NCI-H2227 (cell line): ENCODE measurements at regions not wholly inside any gene's neighbourhood (a gene's known extent, or its start where the extent isn't known, plus 50 kb on each side); places are given as distances from the start of the nearest gene placed in this dataset.

Experiments
- DNase-seq: peaks from one replicate; lab custom pipeline; 2025; ENCODE audit not compliant: unreplicated experiment; lab: John Stamatoyannopoulos, UW

DNA sequence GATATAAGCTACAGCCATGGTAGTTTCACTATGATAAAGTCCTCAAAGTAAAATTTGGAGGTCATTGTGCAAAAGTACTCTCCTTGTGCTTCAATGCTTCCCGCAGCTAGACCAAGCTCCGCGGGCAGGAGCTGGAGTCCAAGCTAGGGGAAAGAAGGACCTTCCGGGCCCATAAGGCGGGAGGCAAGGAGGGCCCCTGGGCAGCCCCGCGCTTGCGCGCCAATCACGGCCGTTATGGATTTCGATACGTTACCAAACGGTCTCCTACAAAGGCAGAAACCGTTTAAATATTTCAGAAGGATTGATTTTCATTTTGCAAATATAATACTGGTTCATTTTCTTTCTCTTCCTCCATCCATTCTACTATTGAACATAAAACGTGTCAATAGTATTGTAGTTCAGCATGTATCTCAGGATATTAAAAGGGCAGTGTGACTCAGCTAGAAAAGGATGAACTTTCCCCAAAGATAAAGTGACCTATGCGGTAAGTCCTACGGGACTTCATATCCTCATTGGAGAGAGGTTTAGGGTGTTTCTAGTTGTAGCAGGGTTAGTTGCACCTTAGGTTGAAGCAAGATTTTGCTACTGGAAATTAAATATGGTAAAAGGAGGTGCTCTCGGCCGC lies 128.0 kb downstream of the KIF20B start:
- DNase-seq = no peak

- DNase-seq = no peak
Observed at GRCh38 chr10:89829887-89830269, 128.5 kb downstream of the KIF20B start.

DNA sequence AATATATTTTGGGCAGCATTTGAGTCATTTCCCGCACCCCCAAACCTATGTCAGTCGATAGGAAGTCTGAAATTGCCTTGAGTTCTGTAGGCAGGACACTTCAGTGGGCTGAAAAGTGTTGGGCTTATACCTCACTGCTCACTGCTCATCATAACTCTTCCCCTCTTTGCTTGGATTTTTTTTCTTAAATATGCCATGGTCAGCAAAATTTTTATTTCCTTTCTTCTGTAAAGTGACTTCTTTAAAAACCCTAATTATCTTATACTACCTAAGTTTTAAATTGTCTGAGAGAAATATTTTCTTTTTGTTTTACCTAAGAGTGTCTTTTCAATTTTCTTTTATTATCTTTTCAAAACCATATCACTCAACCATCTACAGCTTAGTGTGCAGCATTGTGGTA lies 129.2 kb downstream of the KIF20B start:
- DNase-seq = no peak

GRCh38 chr10:89836840-89837164 lies 135.4 kb downstream of the KIF20B start:
- no peak for DNase-seq

DNA sequence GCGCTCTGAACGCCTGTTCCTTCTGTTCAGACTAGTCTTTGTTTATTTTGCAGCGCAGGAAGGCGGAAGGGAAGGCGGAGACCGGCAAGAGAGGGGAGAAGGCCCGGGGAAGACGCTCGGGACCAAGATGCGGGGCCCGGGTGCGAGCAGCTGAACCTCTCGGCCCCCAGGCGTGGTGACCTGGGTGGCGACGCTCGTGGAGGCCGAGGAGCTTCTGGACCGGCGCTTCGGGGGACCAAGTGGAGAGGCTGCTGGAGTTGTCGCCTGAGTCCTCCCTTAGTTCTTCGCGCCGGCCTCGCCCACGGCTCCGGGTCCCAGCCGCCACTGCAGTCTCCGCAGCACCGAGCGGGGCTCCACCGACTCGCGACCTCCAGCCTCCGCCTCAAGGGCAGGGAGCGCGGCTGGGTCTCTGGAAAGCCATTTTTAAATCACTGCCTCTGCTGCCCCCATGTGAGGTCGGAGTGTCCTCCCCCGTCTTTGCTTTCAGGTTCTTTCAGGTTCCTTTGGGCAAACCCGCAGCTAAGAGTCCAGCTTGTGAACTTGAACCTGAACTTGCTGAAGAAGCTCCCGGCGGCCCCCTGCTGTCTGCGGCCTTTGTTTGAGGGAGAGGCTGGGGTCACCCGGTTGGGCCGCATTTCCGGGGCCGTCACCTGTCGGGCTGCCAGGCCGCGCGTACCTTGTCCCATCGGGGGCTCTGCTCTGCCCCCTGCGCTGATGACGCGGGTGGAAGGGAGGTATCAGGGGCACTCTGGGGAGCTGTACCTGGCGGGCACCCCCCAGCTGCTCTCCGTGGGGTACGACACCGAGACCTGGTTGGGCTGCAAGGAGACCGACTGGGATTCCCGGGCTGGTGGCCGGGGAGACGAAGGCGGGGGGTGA lies 136.0 kb downstream of the KIF20B start:
- DNase-seq = no peak

- no peak for DNase-seq
Observed at GRCh38 chr10:89838044-89838615, 136.7 kb downstream of the KIF20B start.

DNA sequence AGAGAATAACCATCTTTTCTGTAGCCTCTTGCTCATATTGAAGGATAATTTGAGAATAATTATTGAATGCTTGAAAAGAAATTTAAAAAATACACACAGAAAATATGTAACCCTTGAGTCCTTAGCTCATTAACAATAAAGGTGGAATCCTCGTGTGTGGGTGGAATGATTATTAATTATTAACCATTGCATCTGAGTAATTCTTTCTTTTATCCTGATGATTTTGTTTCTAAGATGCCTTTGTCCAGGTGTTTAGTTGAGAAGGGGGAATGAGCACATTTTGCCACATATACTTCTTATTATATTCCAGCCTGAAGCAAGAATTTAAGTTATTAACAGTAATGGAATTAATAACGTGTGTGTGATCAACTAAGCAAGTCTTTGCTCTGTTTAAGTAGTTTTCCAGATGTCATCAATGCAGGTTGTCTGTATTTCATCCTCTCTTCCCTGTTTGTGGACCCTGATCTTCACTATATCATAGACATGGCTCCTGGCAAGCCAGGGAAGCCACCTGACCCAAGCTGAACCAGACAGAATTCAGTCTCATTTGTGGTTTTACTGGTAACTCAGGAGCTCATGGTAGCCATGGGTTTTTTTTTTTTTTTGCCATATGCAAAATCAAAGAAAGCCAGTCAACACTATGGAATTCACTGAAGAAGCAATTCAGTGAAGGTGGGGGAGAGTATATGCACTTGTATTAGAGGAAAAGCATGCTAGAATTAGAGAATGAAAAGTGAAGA lies 144.3 kb downstream of the KIF20B start:
- no peak for DNase-seq

DNA sequence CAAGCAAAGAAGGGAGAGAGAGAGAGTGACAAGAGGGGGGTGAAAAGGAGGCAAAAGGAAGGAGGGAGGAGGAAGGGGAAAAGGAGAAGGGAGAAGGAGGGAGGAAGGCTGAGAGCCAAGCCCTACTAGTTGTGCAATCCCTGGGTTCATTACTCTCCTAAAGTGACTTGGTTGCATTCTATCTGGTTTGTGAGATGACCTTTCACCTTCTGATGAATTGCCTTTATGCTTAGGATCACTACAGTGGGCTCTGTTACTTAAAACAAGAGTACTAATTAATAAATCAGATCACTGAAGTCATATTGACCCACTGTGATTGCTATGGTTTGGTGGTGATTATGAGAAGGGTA lies 144.9 kb downstream of the KIF20B start:
- DNase-seq = no peak

GRCh38 chr10:89846786-89847185 lies 145.4 kb downstream of the KIF20B start:
- DNase-seq = no peak

- DNase-seq = no peak
Observed at GRCh38 chr10:89852872-89853271, 151.5 kb downstream of the KIF20B start.

DNA sequence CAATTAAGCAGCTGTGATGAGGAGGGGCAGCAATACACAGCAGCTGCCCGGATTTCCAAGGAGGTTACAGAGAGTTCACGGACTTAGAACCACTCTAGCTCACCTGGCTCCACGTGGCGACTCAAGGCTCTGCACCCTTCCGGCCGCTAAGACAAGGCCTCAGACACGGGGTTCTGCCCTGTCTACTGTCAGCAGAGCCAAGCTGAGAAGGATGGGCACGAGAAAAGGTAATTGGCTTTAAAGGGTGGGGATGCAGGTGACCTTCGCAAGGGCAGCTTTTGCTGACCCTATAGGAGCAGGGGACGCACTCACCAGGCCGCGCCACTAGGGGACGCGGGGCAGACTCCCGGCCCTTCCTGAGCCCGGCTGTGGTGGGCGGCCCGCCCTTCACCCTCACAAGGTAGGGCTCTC lies 152.4 kb downstream of the KIF20B start:
- no peak for DNase-seq

DNA sequence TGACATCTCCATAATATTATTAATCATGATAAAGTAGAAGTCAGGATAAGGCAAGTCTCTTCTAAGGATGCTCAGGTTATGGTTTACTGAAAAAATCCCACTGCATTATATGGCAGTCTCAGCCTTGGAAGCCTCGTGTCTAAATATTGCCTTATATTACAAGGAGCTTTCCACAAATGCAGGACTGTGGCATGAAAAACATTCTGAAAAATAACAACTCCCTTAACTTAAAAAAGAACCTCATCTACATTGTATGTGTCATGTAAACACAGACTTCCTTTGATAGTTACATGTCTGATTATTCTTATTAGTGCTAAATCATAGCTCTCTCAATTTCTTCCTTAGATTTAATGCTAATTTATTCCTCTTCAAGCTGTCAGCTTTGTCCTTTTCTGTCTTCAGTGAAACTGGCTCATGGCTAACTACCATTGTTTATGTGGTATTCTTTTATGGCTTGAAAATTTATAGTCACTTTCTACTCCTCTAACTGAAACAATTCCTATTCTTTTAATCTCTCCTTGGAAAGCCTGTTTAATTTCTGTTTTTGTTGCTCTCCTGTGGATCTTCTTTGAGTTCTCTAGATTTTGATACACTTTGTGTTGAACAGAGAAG lies 156.1 kb downstream of the KIF20B start:
- no peak for DNase-seq

- no peak for DNase-seq
Observed at GRCh38 chr10:89861199-89861573, 159.8 kb downstream of the KIF20B start.

DNA sequence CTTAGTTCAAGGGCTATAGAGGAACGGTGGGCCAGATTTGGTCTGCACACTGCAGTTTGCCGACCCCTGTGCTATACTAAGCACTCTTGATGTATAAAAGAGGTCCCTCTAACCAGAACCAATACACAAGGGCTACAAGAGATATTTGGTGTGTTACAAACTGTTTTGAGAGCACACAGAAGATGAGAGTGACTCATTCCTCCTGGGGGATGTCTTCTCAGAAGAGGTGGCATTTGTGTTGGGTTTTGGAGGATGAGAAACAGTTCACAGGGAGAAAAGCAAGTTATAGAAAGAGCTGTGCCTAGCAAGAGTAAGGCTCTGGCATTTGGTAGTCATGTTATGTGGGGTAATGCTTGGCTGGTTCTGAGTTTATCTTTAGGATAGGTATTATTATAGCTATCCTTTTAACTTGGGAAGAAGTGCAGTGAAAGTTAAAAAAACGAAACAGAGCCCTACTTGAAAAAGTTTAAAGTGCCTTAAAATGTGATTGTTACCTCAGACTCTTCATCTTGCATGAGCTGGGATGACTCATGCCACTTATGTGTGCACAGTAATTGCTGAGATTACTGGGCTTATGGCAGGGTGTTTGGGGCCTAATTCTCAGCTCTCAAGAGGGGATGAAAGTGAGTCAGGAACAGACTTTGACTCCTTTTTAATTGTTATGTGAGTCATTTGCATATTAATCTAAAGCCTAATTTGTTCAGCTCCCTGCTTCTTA lies 160.4 kb downstream of the KIF20B start:
- peak; percentile 8 for DNase-seq

- no peak for DNase-seq
Observed at GRCh38 chr10:89867964-89868363, 166.6 kb downstream of the KIF20B start.

- no peak for DNase-seq
Observed at GRCh38 chr10:89869180-89869579, 167.8 kb downstream of the KIF20B start.

DNA sequence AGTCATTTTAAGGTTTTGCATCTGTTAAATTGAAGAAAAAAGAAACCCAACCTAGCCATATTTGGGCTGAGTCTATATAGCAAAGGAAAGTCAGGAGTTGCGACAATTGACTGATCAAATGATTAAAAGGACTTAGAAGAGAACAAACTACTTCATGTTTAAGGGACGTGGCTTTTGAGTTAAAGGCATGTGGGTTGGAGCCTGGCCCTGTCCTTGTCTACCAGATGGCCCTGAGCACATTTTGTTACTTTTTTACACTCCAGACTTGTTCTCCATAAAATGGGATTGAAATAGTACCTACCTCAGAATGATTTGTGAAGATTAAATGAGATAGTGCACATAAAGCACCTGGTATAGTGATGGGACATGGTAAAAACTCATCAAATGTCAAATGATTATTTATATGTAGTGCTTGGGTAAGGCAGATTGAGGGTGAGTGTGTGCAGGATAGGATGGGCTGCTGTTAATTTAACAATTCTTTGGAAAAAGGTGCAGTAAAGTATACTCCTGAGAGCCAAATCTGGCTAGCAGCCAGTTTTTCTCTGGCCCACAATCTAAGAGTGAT lies 168.3 kb downstream of the KIF20B start:
- DNase-seq = no peak

- DNase-seq = no peak
Observed at GRCh38 chr10:89870936-89871335, 169.5 kb downstream of the KIF20B start.

DNA sequence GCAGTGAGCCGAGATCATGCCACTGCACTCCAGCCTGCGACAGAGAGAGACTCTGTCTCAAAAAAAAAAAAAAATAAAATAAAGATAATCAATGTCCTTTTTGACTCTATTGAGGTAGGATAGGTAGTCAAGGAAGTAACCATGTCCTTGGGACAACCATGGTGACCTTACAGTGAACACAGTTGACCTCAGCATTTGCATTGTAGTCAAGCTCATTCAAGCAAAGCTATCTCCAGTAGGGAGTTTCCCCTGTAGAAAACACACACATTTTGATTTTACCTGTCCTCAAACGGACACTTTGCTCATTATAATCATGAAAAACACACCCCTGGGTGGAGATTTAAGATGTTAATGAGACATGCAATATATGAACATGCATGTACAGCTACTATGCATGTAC lies 171.7 kb downstream of the KIF20B start:
- no peak for DNase-seq

GRCh38 chr10:89875557-89875956 lies 174.2 kb downstream of the KIF20B start:
- DNase-seq = no peak
